Neuronal stem cell (in vitro differentiated cells): ENCODE measurements at regions not wholly inside any gene's neighbourhood (a gene's known extent, or its start where the extent isn't known, plus 50 kb on each side); places are given as distances from the start of the nearest gene placed in this dataset.

Source experiments
- DNase-seq: peaks from one replicate; pipeline ENCODE4 v3.0.0-alpha.2; 2013; ENCODE audit warnings: low spot score
- H2AFZ ChIP-seq: one replicate; pipeline ENCODE4 v1.6.1; 2013; ENCODE audit warnings: mild to moderate bottlenecking, low read length, inconsistent platforms
- H2AK5ac ChIP-seq: 2 replicates; pipeline ENCODE4 v1.6.1; 2013; ENCODE audit warnings: low read depth, mild to moderate bottlenecking, inconsistent platforms, low read length, moderate library complexity, mixed read lengths
- H2BK120ac ChIP-seq: 2 replicates; pipeline ENCODE4 v1.6.1; 2013; ENCODE audit warnings: low read depth, mild to moderate bottlenecking, inconsistent platforms, low read length, moderate library complexity, mixed read lengths
- H2BK12ac ChIP-seq: one replicate; pipeline ENCODE4 v1.6.1; 2013; ENCODE audit warnings: low read length, inconsistent platforms
- H2BK15ac ChIP-seq: 2 replicates; pipeline ENCODE4 v1.6.1; 2013; ENCODE audit warnings: mild to moderate bottlenecking, low read length, inconsistent platforms, mixed read lengths
- H2BK5ac ChIP-seq: one replicate; pipeline ENCODE4 v1.6.1; 2013; ENCODE audit warnings: inconsistent platforms, mild to moderate bottlenecking, low read length, moderate library complexity
- H3K14ac ChIP-seq: one replicate; pipeline ENCODE4 v1.6.1; 2013; ENCODE audit warnings: low read length, inconsistent platforms
- H3K18ac ChIP-seq: 2 replicates; pipeline ENCODE4 v1.6.1; 2013; ENCODE audit warnings: low read length, inconsistent platforms
- H3K23ac ChIP-seq: 2 replicates; pipeline ENCODE4 v1.6.1; 2013; ENCODE audit warnings: low read depth, mild to moderate bottlenecking, mixed read lengths, low read length, inconsistent platforms; ENCODE audit not compliant: poor library complexity
- H3K27ac ChIP-seq: replicated peaks from 3 replicates; pipeline ENCODE4 v1.5.1; 2013; ENCODE audit warnings: low read length, inconsistent platforms
- H3K27me3 ChIP-seq, 3 experiments: 2 replicates each; pipeline ENCODE4 v1.6.1; 2013; ENCODE audit warnings: low read length in 3 of 3, mild to moderate bottlenecking in 2 of 3, inconsistent platforms in 1 of 3, low read depth in 1 of 3, mixed read lengths in 1 of 3, moderate library complexity in 1 of 3; ENCODE audit not compliant: control insufficient read depth in 3 of 3, insufficient read depth in 3 of 3
- H3K36me3 ChIP-seq, 2 donors: replicated peaks in 1 of 2; 2 replicates each; pipeline ENCODE4 v1.6.1; 2013; ENCODE audit warnings: low read length in 2 of 2; ENCODE audit not compliant: control insufficient read depth in 2 of 2, insufficient read depth in 2 of 2
- H3K4ac ChIP-seq: 2 replicates; pipeline ENCODE4 v1.6.1; 2013; ENCODE audit warnings: inconsistent platforms, mild to moderate bottlenecking, low read length, moderate library complexity
- H3K4me1 ChIP-seq, 2 donors: 1 replicate in 1 of 2; 2 replicates in 1 of 2; pipeline ENCODE4 v1.6.1; 2013; ENCODE audit warnings: low read length in 2 of 2, low read depth in 1 of 2; ENCODE audit not compliant: control insufficient read depth in 2 of 2, insufficient read depth in 1 of 2
- H3K4me2 ChIP-seq: one replicate; pipeline ENCODE4 v1.6.1; 2013; ENCODE audit warnings: mild to moderate bottlenecking, low read length, inconsistent platforms; ENCODE audit not compliant: insufficient read depth, poor library complexity, severe bottlenecking
- H3K4me3 ChIP-seq, 2 donors: 2 replicates each; pipeline ENCODE4 v1.5.1; 2013; ENCODE audit warnings: low read length in 2 of 2, mild to moderate bottlenecking in 2 of 2, inconsistent platforms in 1 of 2, moderate library complexity in 1 of 2
- H3K79me1 ChIP-seq: one replicate; pipeline ENCODE4 v1.6.1; 2013; ENCODE audit warnings: low read depth, mild to moderate bottlenecking, inconsistent platforms, low read length, moderate library complexity
- H3K9ac ChIP-seq: one replicate; pipeline ENCODE4 v1.6.1; 2013; ENCODE audit warnings: mild to moderate bottlenecking, low read depth, low read length, inconsistent platforms; ENCODE audit not compliant: poor library complexity
- H3K9me3 ChIP-seq, 2 donors: replicated peaks in 1 of 2; 2 replicates each; pipeline versions ENCODE3 to v1.6.1; 2013; ENCODE audit warnings: low read length in 2 of 2, mild to moderate bottlenecking in 2 of 2, inconsistent platforms in 1 of 2, low read depth in 1 of 2, mixed read lengths in 1 of 2, moderate library complexity in 1 of 2; ENCODE audit not compliant: control insufficient read depth in 2 of 2, insufficient read depth in 1 of 2
- H4K8ac ChIP-seq: one replicate; pipeline ENCODE4 v1.6.1; 2013; ENCODE audit warnings: low read depth, mild to moderate bottlenecking, inconsistent platforms, low read length, moderate library complexity
- H4K91ac ChIP-seq: one replicate; pipeline ENCODE4 v1.6.1; 2013; ENCODE audit warnings: low read length, low read depth, mild to moderate bottlenecking, inconsistent platforms; ENCODE audit not compliant: poor library complexity
- WGBS, 2 donors: extraction: QIAGEN DNeasy Blood & Tissue Kit; methylation state at CpG; one replicate each; pipeline ENCODE4 v1.1.7; 2013; ENCODE audit warnings: missing lambda C conversion rate in 2 of 2, mixed read lengths in 1 of 2; ENCODE audit not compliant: insufficient read length in 2 of 2, insufficient replicate concordance in 1 of 2; ENCODE audit errors: extremely low coverage in 2 of 2; 5-methylcytosine and 5-hydroxymethylcytosine counted together

GRCh38 chr14:26261368-26262122 is 336.3 kb downstream of the NOVA1 start:
- no peak overlapping the region for H3K4me2 ChIP-seq
- H3K4ac ChIP-seq, result no peak overlapping the region
- no peak overlapping the region for H3K9ac ChIP-seq
- H2BK5ac ChIP-seq, result no peak overlapping the region
- H3K27ac ChIP-seq, result peak overlapping the region; percentile 66
- peaks cover 11 to 26% of the 10 kb centered on the region in 2 donors for H3K4me1 ChIP-seq
- peaks cover 0 to 11% of the 10 kb centered on the region in 2 donors for H3K9me3 ChIP-seq
- H2BK12ac ChIP-seq, result no peak overlapping the region
- peak; percentile 36 for DNase-seq
- H3K79me1 ChIP-seq, result no peaks in the 10 kb centered on the region
- no peak overlapping the region for H3K4me3 ChIP-seq
- H2BK120ac ChIP-seq, result no peak overlapping the region
- no peak overlapping the region for H3K14ac ChIP-seq
- no peak overlapping the region for H3K23ac ChIP-seq
- H3K18ac ChIP-seq, result no peak overlapping the region
- H2AFZ ChIP-seq, result no peak overlapping the region
- no peak overlapping the region for H2BK15ac ChIP-seq
- H3K36me3 ChIP-seq, result no peaks in the 10 kb centered on the region
- no peaks in the 10 kb centered on the region for H3K27me3 ChIP-seq
- H2AK5ac ChIP-seq, result no peak overlapping the region
- H4K91ac ChIP-seq, result no peak overlapping the region
- no CpG with 5 or more reads among the region's 1 CpG for WGBS, 2 donors
- no peak overlapping the region for H4K8ac ChIP-seq

GRCh38 chr14:26255213-26255612 is 342.6 kb downstream of the NOVA1 start:
- no peak overlapping the region for H2AFZ ChIP-seq
- H3K4me2 ChIP-seq, result no peak overlapping the region
- H3K14ac ChIP-seq, result no peak overlapping the region
- H3K27me3 ChIP-seq, result no peaks in the 10 kb centered on the region
- no peak overlapping the region for H2BK5ac ChIP-seq
- no CpG with 5 or more reads among the region's 2 CpGs for WGBS, 2 donors
- no peak overlapping the region for H3K4ac ChIP-seq
- H3K36me3 ChIP-seq, result no peaks in the 10 kb centered on the region
- H3K23ac ChIP-seq, result no peak overlapping the region
- H3K27ac ChIP-seq, result no peak overlapping the region
- H4K91ac ChIP-seq, result no peak overlapping the region
- H3K9ac ChIP-seq, result no peak overlapping the region
- H2BK15ac ChIP-seq, result no peak overlapping the region
- no peak overlapping the region for H2AK5ac ChIP-seq
- peaks cover 0 to 2% of the 10 kb centered on the region in 2 donors for H3K4me1 ChIP-seq
- no peak for DNase-seq
- H3K9me3 ChIP-seq, result peaks cover 0 to 10% of the 10 kb centered on the region in 2 donors
- H3K4me3 ChIP-seq, result no peak overlapping the region
- no peaks in the 10 kb centered on the region for H3K79me1 ChIP-seq
- no peak overlapping the region for H4K8ac ChIP-seq
- no peak overlapping the region for H2BK120ac ChIP-seq
- no peak overlapping the region for H3K18ac ChIP-seq
- H2BK12ac ChIP-seq, result no peak overlapping the region

GRCh38 chr14:26252176-26252575 is 345.7 kb downstream of the NOVA1 start:
- Histone ChIP-seq H4K8ac (no peak overlapping the region), H2BK120ac (no peak overlapping the region), H2BK15ac (no peak overlapping the region), H4K91ac (no peak overlapping the region), H3K36me3 (no peaks in the 10 kb centered on the region), H3K9me3 (peaks cover 0 to 12% of the 10 kb centered on the region in 2 donors), H2BK12ac (no peak overlapping the region), H3K23ac (no peak overlapping the region), H3K4me3 (no peak overlapping the region), H3K18ac (no peak overlapping the region), H2AFZ (no peak overlapping the region), H3K79me1 (no peaks in the 10 kb centered on the region), H3K4me1 (peaks cover 0 to 2% of the 10 kb centered on the region in 2 donors), H3K27ac (no peak overlapping the region), H3K14ac (no peak overlapping the region), H2AK5ac (no peak overlapping the region), H3K9ac (no peak overlapping the region), H3K27me3 (no peaks in the 10 kb centered on the region), H3K4me2 (no peak overlapping the region), H3K4ac (no peak overlapping the region), H2BK5ac (no peak overlapping the region)
- no peak for DNase-seq

- no peak overlapping the region for H3K18ac ChIP-seq
- no peak overlapping the region for H3K27ac ChIP-seq
- no peak overlapping the region for H3K23ac ChIP-seq
- peak overlapping the region; percentile 33 for H2AFZ ChIP-seq
- no peak overlapping the region for H2BK15ac ChIP-seq
- H3K4me3 ChIP-seq, result no peak overlapping the region
- H3K9ac ChIP-seq, result no peak overlapping the region
- H2BK120ac ChIP-seq, result no peak overlapping the region
- H3K79me1 ChIP-seq, result no peaks in the 10 kb centered on the region
- WGBS, 2 donors, result no CpG with 5 or more reads among the region's 1 CpG
- H3K9me3 ChIP-seq, result no peaks in the 10 kb centered on the region
- H2AK5ac ChIP-seq, result no peak overlapping the region
- H4K91ac ChIP-seq, result no peak overlapping the region
- no peak overlapping the region for H2BK5ac ChIP-seq
- no peak for DNase-seq
- H3K36me3 ChIP-seq, result no peaks in the 10 kb centered on the region
- no peaks in the 10 kb centered on the region for H3K27me3 ChIP-seq
- H3K14ac ChIP-seq, result no peak overlapping the region
- no peak overlapping the region for H2BK12ac ChIP-seq
- no peak overlapping the region for H3K4me2 ChIP-seq
- H3K4ac ChIP-seq, result no peak overlapping the region
- no peak overlapping the region for H4K8ac ChIP-seq
- H3K4me1 ChIP-seq, result no peaks in the 10 kb centered on the region
These were observed 364.7 kb downstream of the NOVA1 start for GRCh38 chr14:26233118-26233517.
